ENCODE measurements at regions not wholly inside any gene's neighbourhood (a gene's known extent, or its start where the extent isn't known, plus 50 kb on each side); places are given as distances from the start of the nearest gene placed in this dataset.
"Not testable (repeated sequence)": the region's sequence is repeated elsewhere in the genome, so short reads cannot be mapped to it uniquely, and the experiment has no call there.

DNA sequence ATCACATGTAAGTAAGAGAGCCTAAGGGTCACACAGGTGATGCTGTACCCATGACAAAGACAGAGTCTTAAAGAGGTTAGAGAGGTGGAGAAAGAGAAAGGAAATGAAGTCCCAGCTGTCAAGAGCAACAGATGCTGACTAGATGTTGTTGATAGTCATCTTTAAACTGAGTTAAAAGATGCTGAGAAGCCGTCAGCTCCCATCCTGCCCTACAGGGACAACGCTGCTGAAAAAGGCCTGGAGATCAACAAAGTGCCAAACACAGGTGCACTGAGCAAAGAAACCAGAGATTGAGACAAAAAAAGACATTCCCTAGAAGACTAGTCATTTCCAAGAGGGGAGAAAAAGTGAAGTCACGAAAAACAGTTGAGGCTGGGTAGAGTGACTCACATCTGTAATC lies 145.0 kb upstream of the DRD5 start:
- TF ChIP-seq, protein P1, sequence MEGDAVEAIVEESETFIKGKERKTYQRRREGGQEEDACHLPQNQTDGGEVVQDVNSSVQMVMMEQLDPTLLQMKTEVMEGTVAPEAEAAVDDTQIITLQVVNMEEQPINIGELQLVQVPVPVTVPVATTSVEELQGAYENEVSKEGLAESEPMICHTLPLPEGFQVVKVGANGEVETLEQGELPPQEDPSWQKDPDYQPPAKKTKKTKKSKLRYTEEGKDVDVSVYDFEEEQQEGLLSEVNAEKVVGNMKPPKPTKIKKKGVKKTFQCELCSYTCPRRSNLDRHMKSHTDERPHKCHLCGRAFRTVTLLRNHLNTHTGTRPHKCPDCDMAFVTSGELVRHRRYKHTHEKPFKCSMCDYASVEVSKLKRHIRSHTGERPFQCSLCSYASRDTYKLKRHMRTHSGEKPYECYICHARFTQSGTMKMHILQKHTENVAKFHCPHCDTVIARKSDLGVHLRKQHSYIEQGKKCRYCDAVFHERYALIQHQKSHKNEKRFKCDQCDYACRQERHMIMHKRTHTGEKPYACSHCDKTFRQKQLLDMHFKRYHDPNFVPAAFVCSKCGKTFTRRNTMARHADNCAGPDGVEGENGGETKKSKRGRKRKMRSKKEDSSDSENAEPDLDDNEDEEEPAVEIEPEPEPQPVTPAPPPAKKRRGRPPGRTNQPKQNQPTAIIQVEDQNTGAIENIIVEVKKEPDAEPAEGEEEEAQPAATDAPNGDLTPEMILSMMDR (IDR thresholded peaks at IDR 0.05), result not testable (repeated sequence)
- TF ChIP-seq POLR2A (IDR thresholded peaks at IDR 0.05), result not testable (repeated sequence)

Measured in testis (tissue), 2 donors.